Esophagus muscularis mucosa (tissue), 4 donors: ENCODE measurements at regions not wholly inside any gene's neighbourhood (a gene's known extent, or its start where the extent isn't known, plus 50 kb on each side); places are given as distances from the start of the nearest gene placed in this dataset.

Experiments
- DNase-seq: peaks from one replicate; pipeline ENCODE4 v3.0.0-alpha.2; 2017; ENCODE audit errors: extremely low spot score
- H3K27ac ChIP-seq, 4 donors: fragments of 200-600 bp; sonication (generic); replicated peaks in 1 of 4; 1 replicate in 3 of 4; 2 replicates in 1 of 4; pipeline ENCODE4 v1.5.1; 2016 to 2019; ENCODE audit warnings: mild to moderate bottlenecking in 1 of 4
- H3K27me3 ChIP-seq, 4 donors: fragments of 200-600 bp; sonication (generic); one replicate each; pipeline versions ENCODE4 v1.5.1 to v1.6.0; 2016 to 2019
- H3K36me3 ChIP-seq, 4 donors: fragments of 200-600 bp; sonication (generic); one replicate each; pipeline ENCODE4 v1.5.1; 2016 to 2019
- H3K4me1 ChIP-seq, 4 donors: fragments of 200-600 bp; sonication (generic); one replicate each; pipeline ENCODE4 v1.5.1; 2016 to 2019
- H3K4me3 ChIP-seq, 4 donors: fragments of 200-600 bp; sonication (generic); 1 replicate in 2 of 4; 2 replicates in 2 of 4; pipeline ENCODE4 v1.5.1; 2016 to 2019; ENCODE audit warnings: mild to moderate bottlenecking in 4 of 4, moderate library complexity in 1 of 4
- H3K9me3 ChIP-seq, 4 donors: fragments of 200-600 bp; sonication (generic); 1 replicate in 3 of 4; 2 replicates in 1 of 4; pipeline ENCODE4 v1.5.1; 2016 to 2019
- EP300 ChIP-seq: sonication (generic); formaldehyde crosslinking; IDR thresholded peaks from one replicate; pipeline ENCODE4 v1.6.1; 2017; ENCODE audit warnings: antibody characterized with exemption
- POLR2A ChIP-seq: fragments of 450-650 bp; IDR thresholded peaks from one replicate; pipeline ENCODE4 v1.6.1; 2017; ENCODE audit warnings: antibody characterized with exemption, moderate library complexity, mild to moderate bottlenecking, low read depth
- POLR2AphosphoS5 ChIP-seq, 2 donors: sonication (generic); formaldehyde crosslinking; IDR thresholded peaks; one replicate each; pipeline ENCODE4 v1.6.1; 2017; ENCODE audit warnings: antibody characterized with exemption in 2 of 2
- WGBS: methylation state at CpG from one replicate; pipeline ENCODE4 v1.1.5; 2018; 5-methylcytosine and 5-hydroxymethylcytosine counted together
- intact Hi-C: fragments of 100-400 bp; cut with DNase I; formaldehyde crosslinking; loops from one replicate; pipeline ENCODE4 v1.15.1; 2023
- TF ChIP-seq, protein P1 (sequence below), 3 experiments: fragments of 200-600 bp in 2 of 3; fragments of 450-650 bp in 1 of 3; sonication (generic) in 2 of 3; IDR thresholded peaks; one replicate each; pipeline ENCODE4 v1.5.1; 2017 to 2019; ENCODE audit warnings: antibody characterized with exemption in 3 of 3, mild to moderate bottlenecking in 2 of 3, moderate library complexity in 1 of 3

DNA sequence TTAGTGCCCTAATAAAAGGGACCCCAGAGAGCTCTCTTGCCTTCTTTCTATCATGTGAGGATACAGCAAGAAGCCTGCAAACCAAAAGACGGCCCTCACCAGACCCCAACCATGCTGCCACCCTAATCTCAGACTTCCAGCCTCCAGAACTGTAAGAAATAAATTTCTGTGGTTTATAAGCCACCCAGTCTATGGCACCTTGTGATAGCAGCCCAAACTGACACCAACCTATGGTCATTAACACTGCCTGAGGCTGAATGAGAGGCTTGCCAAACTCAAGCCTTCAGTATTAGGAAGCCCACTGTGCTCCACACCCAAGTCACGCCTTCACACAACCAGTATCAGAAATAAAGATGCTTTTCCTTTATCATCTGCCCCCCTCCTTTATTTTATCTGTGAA is 127.3 kb upstream of the KLF3 start:
- Histone ChIP-seq H3K27ac (peak overlapping the region in 2 of 4 donors; percentile 16 to 51), H3K4me3 (no peak overlapping the region), H3K4me1 (peaks cover 0 to 28% (median 23%) of the 10 kb centered on the region in 4 donors), H3K9me3 (no peaks in the 10 kb centered on the region), H3K27me3 (no peaks in the 10 kb centered on the region), H3K36me3 (no peaks in the 10 kb centered on the region)
- intact Hi-C loops: no loop called here
- no peak for DNase-seq
- TF ChIP-seq, protein P1, sequence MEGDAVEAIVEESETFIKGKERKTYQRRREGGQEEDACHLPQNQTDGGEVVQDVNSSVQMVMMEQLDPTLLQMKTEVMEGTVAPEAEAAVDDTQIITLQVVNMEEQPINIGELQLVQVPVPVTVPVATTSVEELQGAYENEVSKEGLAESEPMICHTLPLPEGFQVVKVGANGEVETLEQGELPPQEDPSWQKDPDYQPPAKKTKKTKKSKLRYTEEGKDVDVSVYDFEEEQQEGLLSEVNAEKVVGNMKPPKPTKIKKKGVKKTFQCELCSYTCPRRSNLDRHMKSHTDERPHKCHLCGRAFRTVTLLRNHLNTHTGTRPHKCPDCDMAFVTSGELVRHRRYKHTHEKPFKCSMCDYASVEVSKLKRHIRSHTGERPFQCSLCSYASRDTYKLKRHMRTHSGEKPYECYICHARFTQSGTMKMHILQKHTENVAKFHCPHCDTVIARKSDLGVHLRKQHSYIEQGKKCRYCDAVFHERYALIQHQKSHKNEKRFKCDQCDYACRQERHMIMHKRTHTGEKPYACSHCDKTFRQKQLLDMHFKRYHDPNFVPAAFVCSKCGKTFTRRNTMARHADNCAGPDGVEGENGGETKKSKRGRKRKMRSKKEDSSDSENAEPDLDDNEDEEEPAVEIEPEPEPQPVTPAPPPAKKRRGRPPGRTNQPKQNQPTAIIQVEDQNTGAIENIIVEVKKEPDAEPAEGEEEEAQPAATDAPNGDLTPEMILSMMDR (IDR thresholded peaks at IDR 0.05): no peak
- no peak for TF ChIP-seq POLR2AphosphoS5 (IDR thresholded peaks at IDR 0.05)
- no peak for TF ChIP-seq POLR2A
- no peak for TF ChIP-seq EP300
- WGBS: 86% methylated on average over 2 of the region's 2 CpGs

- no peaks in the 10 kb centered on the region for H3K27me3 ChIP-seq
- H3K27ac ChIP-seq: peak overlapping the region in 2 of 4 donors; percentile 16 to 51
- no peaks in the 10 kb centered on the region for H3K36me3 ChIP-seq
- TF ChIP-seq EP300 (no peak), POLR2AphosphoS5 (IDR thresholded peaks at IDR 0.05) (no peak), POLR2A (no peak)
- TF ChIP-seq, protein P1 (IDR thresholded peaks at IDR 0.05): no peak
- no peaks in the 10 kb centered on the region for H3K9me3 ChIP-seq
- no peak for DNase-seq
- intact Hi-C loops: no loop called here
- H3K4me3 ChIP-seq: no peak overlapping the region
- H3K4me1 ChIP-seq: peaks cover 0 to 28% (median 23%) of the 10 kb centered on the region in 4 donors
- 72% methylated on average over 1 of the region's 1 CpG for WGBS
Measured at GRCh38 chr4:38537666-38538065, 126.3 kb upstream of the KLF3 start.

GRCh38 chr4:38538517-38538916 is 125.5 kb upstream of the KLF3 start:
- no peaks in the 10 kb centered on the region for H3K27me3 ChIP-seq
- intact Hi-C loops: no loop called here
- WGBS: 88% methylated on average over 2 of the region's 2 CpGs
- TF ChIP-seq EP300: no peak
- TF ChIP-seq POLR2AphosphoS5 (IDR thresholded peaks at IDR 0.05): no peak
- TF ChIP-seq, protein P1 (IDR thresholded peaks at IDR 0.05): no peak
- TF ChIP-seq POLR2A: no peak
- H3K27ac ChIP-seq: no peak overlapping the region
- no peaks in the 10 kb centered on the region for H3K36me3 ChIP-seq
- peaks cover 0 to 20% (median 19%) of the 10 kb centered on the region in 4 donors for H3K4me1 ChIP-seq
- H3K4me3 ChIP-seq: no peak overlapping the region
- no peaks in the 10 kb centered on the region for H3K9me3 ChIP-seq
- no peak for DNase-seq

DNA sequence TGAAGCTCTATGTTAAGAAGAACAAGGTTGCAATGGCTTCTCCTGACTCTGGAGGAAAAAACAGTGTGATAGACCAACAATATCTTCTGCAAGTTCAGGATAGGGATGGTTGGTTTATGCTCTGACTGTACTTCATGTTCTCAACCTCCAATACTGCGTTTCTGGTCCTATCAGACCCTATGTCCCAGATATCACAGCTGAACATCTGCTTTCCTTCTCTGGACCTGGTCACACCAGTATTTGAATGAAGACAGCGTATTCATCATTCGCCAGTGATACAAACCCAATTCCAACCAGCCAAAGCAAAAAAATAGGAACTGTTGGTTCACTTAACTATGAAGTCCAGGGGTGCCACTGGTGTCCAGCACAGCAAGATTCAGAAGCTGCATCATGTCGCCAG is 124.5 kb upstream of the KLF3 start:
- 99% methylated on average over 4 of the region's 4 CpGs for WGBS
- Histone ChIP-seq H3K4me3 (no peak overlapping the region), H3K27ac (no peak overlapping the region), H3K27me3 (no peaks in the 10 kb centered on the region), H3K36me3 (no peaks in the 10 kb centered on the region), H3K9me3 (no peaks in the 10 kb centered on the region), H3K4me1 (peaks cover 0 to 18% (median 17%) of the 10 kb centered on the region in 4 donors)
- intact Hi-C loops: no loop called here
- DNase-seq: no peak
- TF ChIP-seq EP300 (no peak), POLR2AphosphoS5 (IDR thresholded peaks at IDR 0.05) (no peak), POLR2A (no peak)
- TF ChIP-seq, protein P1 (IDR thresholded peaks at IDR 0.05): no peak

- DNase-seq: no peak
- H3K9me3 ChIP-seq: no peaks in the 10 kb centered on the region
- intact Hi-C loops: no loop called here
- H3K27ac ChIP-seq: no peak overlapping the region
- no peaks in the 10 kb centered on the region for H3K27me3 ChIP-seq
- WGBS: 96% methylated on average over 2 of the region's 2 CpGs
- H3K36me3 ChIP-seq: no peaks in the 10 kb centered on the region
- TF ChIP-seq EP300: no peak
- TF ChIP-seq, protein P1 (IDR thresholded peaks at IDR 0.05): no peak
- no peak for TF ChIP-seq POLR2AphosphoS5 (IDR thresholded peaks at IDR 0.05)
- TF ChIP-seq POLR2A: no peak
- H3K4me3 ChIP-seq: no peak overlapping the region
- peaks cover 0 to 12% (median 6%) of the 10 kb centered on the region in 4 donors for H3K4me1 ChIP-seq
Measured at GRCh38 chr4:38547052-38547451, 116.9 kb upstream of the KLF3 start.
